IPS-NIHi7 (cell line): ENCODE measurements at regions not wholly inside any gene's neighbourhood (a gene's known extent, or its start where the extent isn't known, plus 50 kb on each side); places are given as distances from the start of the nearest gene placed in this dataset.

Source experiments
- DNase-seq: peaks from one replicate; pipeline ENCODE4 v3.0.0; 2012; ENCODE audit warnings: mixed read lengths; ENCODE audit errors: extremely low spot score

DNA sequence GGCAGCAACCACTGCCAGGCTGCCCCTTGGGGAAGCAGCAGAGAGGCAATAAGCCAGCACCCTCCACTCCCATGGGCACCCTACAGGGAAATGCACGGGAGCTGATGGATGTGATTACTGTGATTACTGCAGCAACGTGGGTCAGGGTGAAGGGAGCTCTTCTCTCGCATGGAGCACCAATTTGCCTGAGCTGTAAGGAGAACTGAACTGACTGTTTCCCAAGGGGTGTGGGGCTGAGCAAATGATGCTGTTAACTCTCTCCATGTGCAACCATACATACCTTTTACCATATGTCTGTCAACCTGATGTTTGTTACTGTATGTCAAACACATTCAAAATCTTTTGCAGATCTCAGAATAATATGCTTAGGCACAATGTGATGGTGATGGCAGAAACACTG lies 680.6 kb downstream of the SQOR start:
- no peak for DNase-seq

DNA sequence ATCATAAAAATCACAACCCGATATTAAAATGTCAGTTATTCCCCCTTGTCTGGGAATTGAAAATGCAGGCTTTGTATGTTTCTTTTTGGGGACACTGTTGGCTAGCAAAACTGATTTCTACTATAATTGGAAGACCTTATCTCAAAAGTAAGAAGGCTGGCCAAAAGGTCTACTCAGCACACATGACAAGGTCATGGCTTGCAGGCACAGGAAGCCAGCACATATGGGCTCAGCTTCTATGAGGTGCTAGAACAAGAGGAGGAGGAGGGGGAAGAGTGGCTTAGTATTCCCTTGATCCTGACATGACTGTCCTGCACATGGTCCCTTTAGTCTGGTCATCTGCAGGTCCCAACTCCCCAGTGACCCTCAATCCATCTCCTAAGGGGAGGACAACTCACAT lies 681.2 kb downstream of the SQOR start:
- no peak for DNase-seq

GRCh38 chr15:46317029-46317428 lies 682.2 kb downstream of the SQOR start:
- no peak for DNase-seq

- DNase-seq = no peak
Observed at GRCh38 chr15:46322753-46323152, 687.9 kb downstream of the SQOR start.

DNA sequence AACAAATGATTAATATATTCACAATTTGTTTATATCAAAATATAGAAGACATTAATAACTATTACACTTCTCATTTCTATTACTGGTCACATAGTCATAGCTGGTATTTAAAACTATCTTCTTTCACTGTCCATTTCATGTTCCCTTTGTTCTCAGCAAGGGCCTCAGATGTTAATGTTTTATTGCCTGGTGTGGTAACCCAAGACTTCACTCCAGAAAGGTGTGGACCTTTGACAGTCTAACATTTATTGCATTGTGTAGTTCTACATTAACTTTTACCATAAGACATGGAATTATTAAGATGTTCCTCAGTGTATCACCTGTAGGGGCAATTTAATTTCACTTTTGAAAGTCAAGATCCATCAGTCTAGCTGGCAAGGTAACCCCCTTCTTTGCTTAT lies 691.3 kb downstream of the SQOR start:
- no peak for DNase-seq

DNA sequence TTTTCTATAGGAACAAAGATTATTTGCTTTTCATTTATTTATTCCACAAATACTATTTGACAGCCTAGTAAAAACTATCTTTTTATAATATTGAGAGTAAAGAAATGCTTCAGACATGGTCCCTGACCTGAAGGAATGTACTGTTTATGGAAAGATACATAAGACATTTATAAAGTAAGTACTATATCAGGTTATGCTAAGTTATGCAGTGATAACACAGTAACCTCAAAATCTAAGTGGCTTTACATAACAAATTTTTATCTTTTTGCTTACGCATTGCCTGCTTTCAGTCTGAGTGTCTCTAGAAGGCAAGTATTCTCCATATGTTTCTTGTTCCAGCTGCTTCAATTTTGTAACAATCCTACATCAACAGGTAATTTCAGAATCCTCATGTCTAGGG lies 694.0 kb downstream of the SQOR start:
- no peak for DNase-seq

DNA sequence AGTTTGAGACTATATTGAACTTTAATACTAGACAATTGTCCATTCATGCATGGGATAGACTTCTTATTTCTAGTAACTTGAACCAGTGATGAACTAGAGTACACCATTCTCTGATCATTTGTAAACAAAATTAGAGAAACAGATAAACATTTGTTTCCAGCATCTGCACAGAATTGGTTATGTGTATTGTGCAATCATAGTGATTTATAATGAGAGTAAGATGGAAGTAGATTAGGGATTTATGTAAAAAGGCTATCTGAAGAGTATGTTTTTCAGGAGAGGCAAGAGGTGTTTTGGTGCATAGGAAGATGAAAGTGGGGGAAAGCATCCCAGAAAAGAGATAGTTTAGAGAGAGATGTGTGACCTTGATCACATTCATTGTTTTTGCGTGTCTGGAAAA lies 695.0 kb downstream of the SQOR start:
- no peak for DNase-seq

GRCh38 chr15:46331546-46331945 lies 696.7 kb downstream of the SQOR start:
- no peak for DNase-seq

- no peak for DNase-seq
Observed at GRCh38 chr15:46343196-46343935, 708.5 kb downstream of the SQOR start.

- no peak for DNase-seq
Observed at GRCh38 chr15:46344115-46344724, 709.4 kb downstream of the SQOR start.

GRCh38 chr15:46344915-46345314 lies 710.1 kb downstream of the SQOR start:
- no peak for DNase-seq

DNA sequence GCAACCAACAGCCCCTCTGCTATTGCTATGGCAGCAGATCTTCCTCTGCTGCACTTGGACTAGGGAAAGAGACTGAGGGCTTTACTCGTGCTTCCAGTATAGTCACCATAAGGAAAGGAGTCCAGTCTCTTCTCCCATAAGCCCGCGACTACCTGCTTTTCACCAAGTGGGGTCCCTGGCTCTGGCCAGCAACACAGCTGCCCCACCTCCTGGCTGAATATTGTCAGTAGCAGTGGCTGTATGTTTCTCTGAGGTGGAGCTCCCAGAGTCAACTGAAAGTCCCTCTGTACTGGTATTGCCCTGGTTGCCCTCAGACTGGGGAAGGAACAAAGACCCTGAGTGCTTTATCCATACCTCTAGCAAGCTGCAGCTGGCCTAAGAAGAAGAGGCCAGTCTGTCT lies 719.6 kb downstream of the SQOR start:
- peak; percentile 23 for DNase-seq

- no peak for DNase-seq
Observed at GRCh38 chr15:46365572-46365971, 730.7 kb downstream of the SQOR start.

- no peak for DNase-seq
Observed at GRCh38 chr15:46366360-46367007, 731.7 kb downstream of the SQOR start.

- DNase-seq = no peak
Observed at GRCh38 chr15:46383978-46384377, 749.1 kb downstream of the SQOR start.

GRCh38 chr15:46386356-46386755 lies 751.5 kb downstream of the SQOR start:
- DNase-seq = no peak

GRCh38 chr15:46389739-46390138 lies 754.9 kb downstream of the SQOR start:
- DNase-seq = no peak

DNA sequence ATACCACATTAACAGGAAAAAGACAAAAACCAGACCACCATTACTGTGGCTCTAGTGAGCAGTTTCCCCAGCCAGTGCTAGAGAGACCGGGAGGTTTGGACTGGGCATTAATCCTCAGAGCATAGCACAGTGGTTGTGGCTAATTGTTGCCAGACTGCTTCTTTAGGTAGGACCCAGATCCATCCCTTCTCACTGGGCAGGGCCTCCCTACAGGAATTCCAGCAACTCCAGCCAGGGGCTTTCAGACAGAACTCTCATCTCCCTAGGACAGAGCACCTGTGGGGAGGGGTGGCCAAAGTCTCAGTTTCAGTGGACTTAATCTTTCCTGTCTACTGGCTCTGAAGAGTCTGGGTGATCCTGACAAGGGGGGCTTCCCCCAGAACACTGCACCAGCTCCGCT lies 759.6 kb downstream of the SQOR start:
- no peak for DNase-seq

- DNase-seq = no peak
Observed at GRCh38 chr15:46408312-46408711, 773.5 kb downstream of the SQOR start.

DNA sequence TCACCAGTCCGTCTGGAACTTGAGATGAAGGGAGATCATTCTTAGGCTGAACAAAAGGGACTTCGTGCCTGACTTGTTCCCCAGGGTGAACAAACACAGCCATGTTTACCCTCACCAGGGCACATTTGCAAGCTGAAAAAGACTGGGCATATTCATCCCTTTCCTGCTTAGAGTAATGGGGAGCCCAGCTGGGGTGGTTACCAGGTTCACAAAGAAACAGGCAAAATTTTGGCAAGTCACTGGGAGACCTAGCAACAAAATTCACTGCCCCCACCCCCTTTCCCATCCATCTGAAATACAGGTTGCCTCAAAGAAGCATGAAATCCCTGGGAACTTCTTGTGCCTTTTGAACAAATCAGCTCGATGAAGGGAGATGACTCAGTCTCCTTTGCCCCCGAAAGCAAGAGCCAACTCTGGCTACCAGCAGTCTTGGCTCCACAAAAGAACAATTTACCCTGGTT lies 775.0 kb downstream of the SQOR start:
- no peak for DNase-seq

- no peak for DNase-seq
Observed at GRCh38 chr15:46410705-46411104, 775.9 kb downstream of the SQOR start.

GRCh38 chr15:46411900-46412299 lies 777.1 kb downstream of the SQOR start:
- DNase-seq = no peak

GRCh38 chr15:46413799-46414198 lies 779.0 kb downstream of the SQOR start:
- no peak for DNase-seq
